GM12872 (cell line): ENCODE measurements at regions not wholly inside any gene's neighbourhood (a gene's known extent, or its start where the extent isn't known, plus 50 kb on each side); places are given as distances from the start of the nearest gene placed in this dataset.

ENCODE experiments used
- CTCF ChIP-seq: IDR thresholded peaks from 3 replicates; pipeline ENCODE4 v1.5.1; 2011; ENCODE audit warnings: low read depth, mild to moderate bottlenecking, low read length, moderate library complexity; ENCODE audit not compliant: insufficient read depth

- TF ChIP-seq CTCF = no peak
Measured at GRCh38 chr2:153394686-153395085, 83.9 kb downstream of the RPRM start.

- TF ChIP-seq CTCF = no peak
Measured at GRCh38 chr2:153394247-153394646, 84.3 kb downstream of the RPRM start.

GRCh38 chr2:153393518-153393917, 85.0 kb downstream of the RPRM start:
- TF ChIP-seq CTCF = no peak

- TF ChIP-seq CTCF = no peak
Measured at GRCh38 chr2:153391131-153391530, 87.4 kb downstream of the RPRM start.

- no peak for TF ChIP-seq CTCF
Measured at GRCh38 chr2:153388246-153388645, 90.3 kb downstream of the RPRM start.

GRCh38 chr2:153387203-153387602, 91.4 kb downstream of the RPRM start:
- no peak for TF ChIP-seq CTCF

GRCh38 chr2:153386481-153386897, 92.1 kb downstream of the RPRM start:
- TF ChIP-seq CTCF = no peak
